GM13977 (cell line): ENCODE measurements at regions not wholly inside any gene's neighbourhood (a gene's known extent, or its start where the extent isn't known, plus 50 kb on each side); places are given as distances from the start of the nearest gene placed in this dataset.

Experiments
- DNase-seq: peaks from one replicate; pipeline ENCODE4 v3.0.0; 2012; ENCODE audit warnings: low spot score
- CTCF ChIP-seq: IDR thresholded peaks from 2 replicates; pipeline ENCODE4 v1.5.1; 2012; ENCODE audit warnings: mild to moderate bottlenecking, control low read depth; ENCODE audit not compliant: insufficient read depth; ENCODE audit errors: extremely low read depth, missing control alignments
- in situ Hi-C: fragments of 300-500 bp; cut with MboI; formaldehyde crosslinking; loops from one replicate; pipeline ENCODE4 v1.12.0; 2022; ENCODE audit warnings: low sequenced_read_pairs, low pct_unique_long_range_greater_than_20kb, mixed read lengths, inconsistent platforms; ENCODE audit not compliant: unreplicated experiment

DNA sequence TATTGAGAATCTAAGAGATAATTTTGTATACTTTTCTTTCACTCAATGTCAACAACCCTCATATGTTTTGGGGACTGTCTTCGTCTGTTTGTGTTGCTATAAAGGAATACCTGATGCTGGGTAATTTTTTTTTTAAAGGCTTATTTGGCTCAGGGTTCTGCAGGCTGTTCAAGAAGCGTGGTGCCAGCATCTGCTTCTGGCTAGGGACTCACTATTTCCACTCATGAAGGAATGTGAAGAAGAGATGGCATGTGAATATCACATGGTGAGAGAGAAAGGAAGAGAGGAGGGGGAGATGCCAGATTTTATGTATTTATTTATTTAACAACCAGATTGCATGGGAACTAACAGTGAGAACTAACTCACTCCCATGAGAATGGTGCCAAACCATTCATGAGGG lies 827.4 kb upstream of the PHF14 start:
- TF ChIP-seq CTCF: no peak
- DNase-seq: no peak
- in situ Hi-C loops: no loop called here

DNA sequence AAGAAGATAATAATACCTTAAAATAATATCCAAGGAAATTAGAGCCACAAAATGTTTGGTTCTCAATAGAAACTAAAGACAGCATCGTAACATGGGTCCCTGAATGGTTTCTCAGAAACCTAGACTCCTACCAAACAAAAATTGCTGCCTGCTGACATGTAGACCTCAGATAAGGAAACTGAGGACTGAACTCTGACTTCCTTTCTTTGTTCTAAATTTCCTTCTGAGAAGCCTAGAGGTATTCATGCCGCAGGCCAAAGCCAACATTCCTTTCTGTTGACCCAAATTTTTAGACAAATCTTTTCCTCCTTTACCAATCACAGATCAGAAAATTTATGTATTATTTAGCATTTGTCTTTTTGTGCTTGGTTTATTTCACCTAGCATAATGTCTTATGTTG lies 816.7 kb upstream of the PHF14 start:
- no peak for DNase-seq
- in situ Hi-C loops: no loop called here
- no peak for TF ChIP-seq CTCF

DNA sequence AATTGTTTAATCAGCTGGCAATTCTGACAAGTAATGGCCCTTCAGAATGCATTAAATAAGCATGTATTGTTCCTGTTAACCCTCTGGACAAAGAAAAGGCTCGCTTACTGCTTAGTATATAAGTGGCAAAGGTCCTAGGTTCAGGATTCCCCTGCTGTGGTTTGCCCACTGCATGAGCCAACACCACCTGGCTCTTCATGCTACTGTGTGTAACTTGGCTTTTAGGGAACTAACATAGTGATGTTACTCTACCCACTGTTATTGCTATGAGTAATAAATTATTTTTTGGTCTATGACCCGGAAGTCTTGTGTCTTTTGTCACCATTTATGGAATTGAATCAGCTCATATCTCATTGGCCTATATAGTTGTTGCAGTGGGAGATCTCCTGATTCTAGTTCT lies 791.7 kb upstream of the PHF14 start:
- peak; percentile 4 for DNase-seq
- in situ Hi-C loops: no loop called here
- no peak for TF ChIP-seq CTCF

GRCh38 chr7:10192074-10192473 lies 781.6 kb upstream of the PHF14 start:
- in situ Hi-C loops: no loop called here
- DNase-seq: no peak
- no peak for TF ChIP-seq CTCF

- in situ Hi-C loops: no loop called here
- TF ChIP-seq CTCF: no peak
- no peak for DNase-seq
These were observed 768.0 kb upstream of the PHF14 start for GRCh38 chr7:10205696-10206095.

DNA sequence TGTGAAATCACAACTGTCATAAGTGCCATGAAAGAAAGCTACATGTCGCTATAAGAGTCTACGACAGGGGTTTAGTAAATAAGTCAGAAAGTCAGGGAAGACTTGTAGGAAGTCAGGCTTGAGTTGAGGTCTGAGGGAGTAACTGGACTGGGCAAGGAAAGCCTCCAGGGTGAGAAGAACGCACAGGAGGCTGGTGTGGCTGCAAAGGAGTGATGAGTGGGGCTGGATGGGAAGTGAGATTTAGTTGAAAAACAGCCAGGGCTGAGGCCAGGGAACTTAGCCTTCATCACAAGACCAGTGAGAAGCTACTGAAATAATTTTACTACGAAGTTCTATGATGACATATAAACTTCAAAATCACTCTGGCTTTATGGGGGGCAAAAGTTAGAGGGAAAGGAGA lies 763.7 kb upstream of the PHF14 start:
- in situ Hi-C loops: no loop called here
- no peak for TF ChIP-seq CTCF
- DNase-seq: no peak

- no peak for TF ChIP-seq CTCF
- in situ Hi-C loops: no loop called here
- DNase-seq: no peak
These were observed 762.7 kb upstream of the PHF14 start for GRCh38 chr7:10211016-10211415.
